ENCODE measurements at regions not wholly inside any gene's neighbourhood (a gene's known extent, or its start where the extent isn't known, plus 50 kb on each side); places are given as distances from the start of the nearest gene placed in this dataset.

DNA sequence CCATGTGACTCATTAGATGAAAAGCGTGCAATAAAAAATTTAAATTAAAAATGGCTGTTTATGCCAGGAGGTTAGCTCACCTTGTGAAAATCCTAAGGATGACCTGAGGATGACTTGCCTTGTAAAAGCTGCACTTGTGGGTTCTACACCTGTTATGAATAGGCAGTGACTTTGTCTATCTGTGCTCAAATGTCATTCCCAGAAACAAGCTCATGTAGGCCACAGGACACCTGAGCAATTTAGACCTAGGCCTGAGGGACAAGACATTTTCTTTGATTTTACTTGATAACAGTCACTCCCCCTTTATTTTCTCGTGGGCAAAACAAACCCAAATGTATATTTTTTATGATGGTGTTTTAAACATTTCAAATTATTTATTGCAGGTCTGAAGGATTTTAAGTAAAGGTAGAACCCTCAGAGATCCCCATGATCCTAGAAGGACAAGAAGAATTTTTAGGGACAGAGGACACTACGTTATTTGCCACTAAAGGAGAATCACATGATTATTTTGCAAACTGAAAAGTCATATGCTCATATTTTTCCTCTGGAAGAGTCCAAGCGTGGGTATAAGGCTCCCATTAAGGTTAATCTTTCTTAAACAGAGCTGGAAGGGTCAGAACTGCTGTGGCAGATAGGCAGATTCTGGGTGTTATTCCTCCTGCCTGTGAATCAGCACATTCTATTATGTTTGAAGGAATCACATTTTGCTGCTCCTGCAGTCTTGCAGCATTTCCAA, 277.5 kb upstream of the MAN1A1 start:
- no peak for DNase-seq (ENCODE audit: low read depth)
- no peak overlapping the region for H3K4me3 ChIP-seq (ENCODE audit: low read depth, low read length)
- no peak for TF ChIP-seq CTCF (IDR thresholded peaks at IDR 0.05; ENCODE audit: control insufficient read depth, extremely low read depth, insufficient read depth)

DNA sequence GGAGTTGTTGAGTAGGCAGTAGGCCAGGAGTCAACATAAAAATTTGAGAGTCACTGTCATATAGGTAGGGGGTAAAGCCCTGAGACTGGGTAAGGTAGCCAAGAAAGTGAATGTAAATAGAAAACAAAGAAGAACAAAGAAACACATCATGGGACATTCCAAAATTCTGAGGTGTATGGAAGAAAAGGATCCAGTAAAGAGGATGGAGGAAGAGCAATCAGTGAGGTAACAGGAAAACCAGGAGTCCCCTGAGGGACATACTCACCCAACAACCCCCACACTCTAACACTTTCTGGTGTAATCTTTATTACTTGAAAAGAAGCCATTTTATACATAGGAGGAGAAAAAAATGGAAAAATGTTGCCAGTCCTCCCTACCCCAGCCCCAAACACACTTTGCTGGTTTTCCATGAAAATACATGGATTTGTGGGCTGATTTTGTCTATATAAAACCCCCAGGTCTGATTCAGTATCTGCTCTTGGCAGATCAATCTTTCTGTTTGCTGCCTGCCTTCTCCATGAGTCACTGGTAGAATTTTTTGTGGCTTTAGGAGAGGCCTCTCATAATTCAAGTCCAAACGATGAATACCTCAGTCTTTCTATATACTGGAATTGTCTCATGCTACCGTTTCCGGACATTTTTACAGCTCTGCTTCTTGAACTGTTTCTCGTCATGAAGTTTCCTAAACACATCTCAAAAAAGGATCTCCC, 271.4 kb upstream of the MAN1A1 start:
- no peak for DNase-seq (ENCODE audit: low read depth)
- H3K4me3 ChIP-seq (ENCODE audit: low read depth, low read length) = no peak overlapping the region
- no peak for TF ChIP-seq CTCF (IDR thresholded peaks at IDR 0.05; ENCODE audit: control insufficient read depth, extremely low read depth, insufficient read depth)

DNA sequence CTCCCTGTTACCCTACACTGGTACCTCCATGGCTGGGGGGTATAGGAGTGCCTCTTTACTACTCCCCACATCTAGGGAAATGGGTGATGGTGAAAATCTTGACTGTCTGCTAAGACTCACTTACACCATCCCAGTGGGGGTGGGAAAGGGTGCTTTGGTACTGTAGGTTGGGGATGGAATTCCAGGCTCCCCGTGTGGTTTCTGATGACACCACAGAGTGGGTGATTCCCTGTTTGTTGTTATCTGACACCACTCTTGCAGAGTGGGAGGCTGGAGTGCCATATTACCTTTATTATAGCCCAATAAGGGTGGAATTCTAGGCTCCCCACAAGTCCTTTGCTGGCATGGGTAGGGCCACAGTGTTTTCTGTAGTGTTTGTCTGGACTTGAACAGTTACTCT, 264.6 kb upstream of the MAN1A1 start:
- no peak for TF ChIP-seq CTCF (IDR thresholded peaks at IDR 0.05; ENCODE audit: control insufficient read depth, extremely low read depth, insufficient read depth)
- H3K4me3 ChIP-seq (ENCODE audit: low read depth, low read length) = no peak overlapping the region
- no peak for DNase-seq (ENCODE audit: low read depth)

DNA sequence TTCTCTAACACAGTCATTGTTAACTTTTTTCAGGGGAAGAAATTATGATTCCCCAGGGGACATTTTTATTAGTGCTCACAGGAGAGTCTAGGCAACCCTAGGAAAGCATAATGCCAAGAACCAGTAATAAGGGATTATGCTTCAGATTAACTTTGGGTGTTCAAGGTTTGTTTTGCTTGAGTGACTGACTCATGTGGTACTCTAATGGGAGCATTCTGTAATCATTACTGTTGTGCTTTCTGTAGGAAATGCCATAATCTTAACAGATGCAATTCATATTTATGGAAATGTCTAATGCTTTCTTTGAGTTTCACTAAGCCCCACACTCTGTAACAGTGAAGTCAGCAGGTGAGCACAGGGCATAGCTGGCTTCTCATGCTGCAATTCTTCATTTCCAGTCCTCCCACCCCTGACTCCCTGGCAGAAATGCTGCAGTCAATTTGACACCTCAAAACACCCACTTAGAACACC, 263.4 kb upstream of the MAN1A1 start:
- DNase-seq (ENCODE audit: low read depth) = no peak
- TF ChIP-seq CTCF (IDR thresholded peaks at IDR 0.05; ENCODE audit: control insufficient read depth, extremely low read depth, insufficient read depth) = no peak
- no peak overlapping the region for H3K4me3 ChIP-seq (ENCODE audit: low read depth, low read length)

DNA sequence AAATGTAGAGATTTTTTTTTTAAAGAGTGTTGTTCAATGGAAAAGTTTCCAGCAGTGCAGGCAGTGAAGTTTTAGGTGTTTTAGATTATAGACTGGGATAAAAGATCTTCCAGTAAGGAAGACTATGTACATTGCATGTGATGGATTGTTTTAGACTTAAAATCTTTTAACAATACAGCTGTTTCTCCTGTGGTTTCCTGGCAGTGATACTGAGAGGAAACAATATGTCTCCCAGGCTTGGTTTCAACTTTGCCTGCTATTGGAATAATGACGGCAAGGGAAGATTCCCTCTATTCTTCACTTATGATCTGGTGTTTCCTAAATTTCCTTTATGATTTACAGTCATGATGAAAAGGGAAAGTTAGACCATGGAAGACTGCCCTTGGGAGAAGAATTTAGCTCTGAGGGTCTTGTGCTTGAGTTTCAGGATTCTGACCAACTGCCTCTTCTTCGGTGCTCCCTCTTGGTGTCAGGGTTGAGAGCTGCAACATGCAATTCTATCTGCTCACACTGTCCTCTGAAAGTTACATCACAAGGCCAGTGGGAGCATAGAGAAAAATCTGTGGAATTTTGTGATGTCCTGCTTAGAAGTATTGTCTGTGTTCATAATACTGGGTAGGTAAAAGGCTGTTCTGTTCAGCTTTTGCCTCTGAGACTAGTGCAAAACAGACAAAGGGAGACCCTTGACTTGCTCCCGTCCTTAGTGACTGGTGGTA, 262.8 kb upstream of the MAN1A1 start:
- DNase-seq (ENCODE audit: low read depth) = no peak

DNA sequence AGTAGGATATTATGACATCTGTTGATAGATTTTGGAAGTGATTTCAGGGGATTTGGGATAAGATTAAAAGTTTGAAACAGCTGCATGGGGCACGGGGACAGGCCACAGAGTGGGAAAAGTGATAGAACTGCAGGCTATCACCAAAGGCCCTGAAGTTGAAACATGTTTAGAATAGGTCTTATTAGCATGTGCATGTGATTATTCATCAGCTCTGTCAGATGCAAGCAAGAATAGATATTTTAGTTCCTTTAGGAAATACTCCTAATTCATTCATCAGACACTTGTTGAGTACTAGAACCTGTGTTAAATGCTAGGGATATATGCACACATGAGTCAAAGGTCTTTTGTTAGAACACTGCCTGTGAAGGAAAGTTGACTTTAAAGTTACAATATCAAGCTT, 261.2 kb upstream of the MAN1A1 start:
- no peak overlapping the region for H3K4me3 ChIP-seq (ENCODE audit: low read depth, low read length)
- no peak for TF ChIP-seq CTCF (IDR thresholded peaks at IDR 0.05; ENCODE audit: control insufficient read depth, extremely low read depth, insufficient read depth)
- DNase-seq (ENCODE audit: low read depth) = no peak

More for the DNA sequence above, 262.8 kb upstream of the MAN1A1 start:
- no peak for TF ChIP-seq CTCF (IDR thresholded peaks at IDR 0.05; ENCODE audit: control insufficient read depth, extremely low read depth, insufficient read depth)
- no peak overlapping the region for H3K4me3 ChIP-seq (ENCODE audit: low read depth, low read length)

Measured in LNCaP clone FGC (cell line).